OCI-LY7 (cell line): ENCODE measurements at regions not wholly inside any gene's neighbourhood (a gene's known extent, or its start where the extent isn't known, plus 50 kb on each side); places are given as distances from the start of the nearest gene placed in this dataset.

Experiments
- BruUV-seq: library from RNA; stranded (reverse); fragments of 400-500 nt; replicated peaks from 2 replicates; lab custom pipeline; 2021; lab: Mats Ljungman, UMichigan
- CTCF ChIA-PET: fragments of 300-600 bp; sonication (Branson Sonifier 250); formaldehyde crosslinking; loops from one replicate; lab custom pipeline; 2022; ENCODE audit warnings: antibody characterized with exemption; ENCODE audit not compliant: unreplicated experiment; lab: Charles Lee
- POLR2A ChIA-PET: fragments of 300-600 bp; sonication (Branson Sonifier 250); formaldehyde crosslinking; loops from one replicate; lab custom pipeline; 2022; ENCODE audit warnings: antibody characterized with exemption; lab: Charles Lee
- DNase-seq: peaks from one replicate; pipeline ENCODE4 v3.0.0-alpha.2; 2015; ENCODE audit warnings: low spot score
- H2AFZ ChIP-seq: fragments of 200-600 bp; sonication (generic), shearing (Covaris generic); 2 replicates; pipeline ENCODE4 v1.6.1; 2014; ENCODE audit warnings: mild to moderate bottlenecking, antibody characterized with exemption, low read length, moderate library complexity
- H3K27ac ChIP-seq: fragments of 200-600 bp; sonication (generic); 2 replicates; pipeline ENCODE4 v1.5.1; 2014; ENCODE audit warnings: mixed run types, low read depth, mild to moderate bottlenecking, moderate library complexity, low read length, inconsistent platforms; ENCODE audit not compliant: poor library complexity, severe bottlenecking
- H3K36me3 ChIP-seq: fragments of 200-600 bp; sonication (generic); 2 replicates; pipeline ENCODE4 v1.6.1; 2014; ENCODE audit warnings: mild to moderate bottlenecking, antibody characterized with exemption, low read length, moderate library complexity, mixed read lengths; ENCODE audit not compliant: insufficient read depth
- H3K4me1 ChIP-seq: fragments of 200-600 bp; sonication (generic); 2 replicates; pipeline ENCODE4 v1.5.1; 2014; ENCODE audit warnings: mild to moderate bottlenecking, low read length; ENCODE audit not compliant: insufficient read depth, poor library complexity, severe bottlenecking
- H3K4me2 ChIP-seq: fragments of 200-600 bp; sonication (generic); 2 replicates; pipeline ENCODE4 v1.6.1; 2014; ENCODE audit warnings: mild to moderate bottlenecking, low read length
- H3K4me3 ChIP-seq: fragments of 200-600 bp; sonication (generic); 2 replicates; pipeline ENCODE4 v1.5.1; 2014; ENCODE audit warnings: mild to moderate bottlenecking, low read depth, low read length; ENCODE audit not compliant: poor library complexity, severe bottlenecking
- H3K79me2 ChIP-seq: fragments of 200-600 bp; sonication (generic); 2 replicates; pipeline ENCODE4 v1.6.1; 2016; ENCODE audit warnings: low read depth, mild to moderate bottlenecking, low read length, moderate library complexity, mixed read lengths; ENCODE audit not compliant: insufficient read depth
- H3K9me2 ChIP-seq: fragments of 200-600 bp; sonication (generic); 2 replicates; pipeline ENCODE4 v1.6.1; 2016; ENCODE audit warnings: mild to moderate bottlenecking, low read length, mixed read lengths; ENCODE audit not compliant: insufficient read depth
- H3K9me3 ChIP-seq: fragments of 200-600 bp; sonication (generic); 2 replicates; pipeline ENCODE4 v1.6.1; 2014; ENCODE audit warnings: mild to moderate bottlenecking, mixed run types, low read length, mixed read lengths
- H4K20me1 ChIP-seq: fragments of 200-600 bp; sonication (generic); 2 replicates; pipeline ENCODE4 v1.6.1; 2014; ENCODE audit warnings: mild to moderate bottlenecking, antibody characterized with exemption, low read length, moderate library complexity, mixed read lengths; ENCODE audit not compliant: insufficient read depth
- EZH2phosphoT487 ChIP-seq: fragments of 200-600 bp; sonication (generic); IDR thresholded peaks from 2 replicates; pipeline ENCODE4 v1.6.1; 2018; ENCODE audit warnings: low read depth, borderline replicate concordance, mild to moderate bottlenecking, mixed run types, antibody characterized with exemption, low read length, moderate library complexity, mixed read lengths
- intact Hi-C: fragments of 100-400 bp; cut with micrococcal nuclease; formaldehyde crosslinking; loops from one replicate; pipeline ENCODE4 v1.10.0; 2022; ENCODE audit not compliant: unreplicated experiment
- TF ChIP-seq, protein P1 (sequence below): fragments of 200-600 bp; sonication (generic); conservative IDR thresholded peaks from 2 replicates; pipeline ENCODE4 v1.5.1; 2014; ENCODE audit warnings: mild to moderate bottlenecking, antibody characterized with exemption, low read length, moderate library complexity, mixed read lengths

DNA sequence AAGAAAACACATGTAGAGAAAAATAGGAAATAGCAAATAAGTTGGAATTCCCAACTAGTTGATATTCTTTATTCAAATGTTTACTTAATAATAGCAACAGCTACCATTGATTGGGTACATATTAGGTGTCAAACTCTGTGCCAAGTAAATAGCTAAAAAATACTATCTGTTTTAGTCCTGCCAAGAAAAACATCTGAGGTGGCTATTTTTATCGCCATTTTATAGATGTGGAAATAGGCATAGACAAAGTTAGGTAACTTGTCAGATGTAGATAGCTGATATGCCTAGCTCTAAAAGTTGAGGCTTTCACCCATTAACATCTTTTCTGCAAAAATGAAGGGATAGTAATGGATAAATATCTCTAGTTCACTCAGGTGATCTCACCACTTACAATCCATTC lies 549.2 kb upstream of the ID4 start:
- H3K9me2 ChIP-seq = no peaks in the 10 kb centered on the region
- no peaks in the 10 kb centered on the region for H3K4me1 ChIP-seq
- no peak overlapping the region for H3K27ac ChIP-seq
- no peaks in the 10 kb centered on the region for H4K20me1 ChIP-seq
- CTCF ChIA-PET = no interaction called here
- no TSS peak for BruUV-seq
- intact Hi-C loops = no loop called here
- DNase-seq = no peak
- H3K36me3 ChIP-seq = no peaks in the 10 kb centered on the region
- H2AFZ ChIP-seq = no peak overlapping the region
- H3K4me2 ChIP-seq = no peak overlapping the region
- POLR2A ChIA-PET = interaction anchor here (0.7 kb wide), 1 partner anchor 38 kb away, joined by 6 read pairs; no protein-coding TSS in a partner anchor
- H3K4me3 ChIP-seq = no peak overlapping the region
- H3K9me3 ChIP-seq = no peaks in the 10 kb centered on the region
- H3K79me2 ChIP-seq = no peaks in the 10 kb centered on the region
- no peak for TF ChIP-seq EZH2phosphoT487
- TF ChIP-seq, protein P1, sequence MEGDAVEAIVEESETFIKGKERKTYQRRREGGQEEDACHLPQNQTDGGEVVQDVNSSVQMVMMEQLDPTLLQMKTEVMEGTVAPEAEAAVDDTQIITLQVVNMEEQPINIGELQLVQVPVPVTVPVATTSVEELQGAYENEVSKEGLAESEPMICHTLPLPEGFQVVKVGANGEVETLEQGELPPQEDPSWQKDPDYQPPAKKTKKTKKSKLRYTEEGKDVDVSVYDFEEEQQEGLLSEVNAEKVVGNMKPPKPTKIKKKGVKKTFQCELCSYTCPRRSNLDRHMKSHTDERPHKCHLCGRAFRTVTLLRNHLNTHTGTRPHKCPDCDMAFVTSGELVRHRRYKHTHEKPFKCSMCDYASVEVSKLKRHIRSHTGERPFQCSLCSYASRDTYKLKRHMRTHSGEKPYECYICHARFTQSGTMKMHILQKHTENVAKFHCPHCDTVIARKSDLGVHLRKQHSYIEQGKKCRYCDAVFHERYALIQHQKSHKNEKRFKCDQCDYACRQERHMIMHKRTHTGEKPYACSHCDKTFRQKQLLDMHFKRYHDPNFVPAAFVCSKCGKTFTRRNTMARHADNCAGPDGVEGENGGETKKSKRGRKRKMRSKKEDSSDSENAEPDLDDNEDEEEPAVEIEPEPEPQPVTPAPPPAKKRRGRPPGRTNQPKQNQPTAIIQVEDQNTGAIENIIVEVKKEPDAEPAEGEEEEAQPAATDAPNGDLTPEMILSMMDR = no peak

DNA sequence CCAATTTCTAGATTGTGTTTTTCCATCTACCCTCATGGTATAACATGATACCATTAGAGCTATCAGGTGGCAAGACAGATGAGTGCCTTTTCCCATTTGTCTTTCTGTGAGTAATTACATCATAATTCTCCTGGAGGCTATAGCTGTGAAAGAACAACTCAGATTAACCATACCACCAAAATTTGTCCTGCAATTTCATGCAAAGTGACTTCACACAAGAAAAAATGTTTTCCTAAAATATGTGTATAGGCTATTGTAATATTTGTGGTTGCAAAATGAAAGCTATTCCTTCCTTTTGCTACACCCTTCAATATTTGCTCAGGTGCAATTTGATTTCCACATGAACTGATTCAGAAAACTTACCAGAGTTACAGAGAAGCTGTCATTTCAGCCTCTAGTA lies 547.7 kb upstream of the ID4 start:
- CTCF ChIA-PET = no interaction called here
- Histone ChIP-seq H3K9me3 (no peaks in the 10 kb centered on the region), H3K36me3 (no peaks in the 10 kb centered on the region), H3K27ac (no peak overlapping the region), H3K4me2 (no peak overlapping the region), H3K4me3 (no peak overlapping the region), H3K79me2 (no peaks in the 10 kb centered on the region), H4K20me1 (no peaks in the 10 kb centered on the region), H3K9me2 (no peaks in the 10 kb centered on the region), H2AFZ (no peak overlapping the region), H3K4me1 (no peaks in the 10 kb centered on the region)
- BruUV-seq = no TSS peak
- intact Hi-C loops = no loop called here
- POLR2A ChIA-PET = no interaction called here
- DNase-seq = no peak
- no peak for TF ChIP-seq EZH2phosphoT487
- TF ChIP-seq, protein P1 = no peak

DNA sequence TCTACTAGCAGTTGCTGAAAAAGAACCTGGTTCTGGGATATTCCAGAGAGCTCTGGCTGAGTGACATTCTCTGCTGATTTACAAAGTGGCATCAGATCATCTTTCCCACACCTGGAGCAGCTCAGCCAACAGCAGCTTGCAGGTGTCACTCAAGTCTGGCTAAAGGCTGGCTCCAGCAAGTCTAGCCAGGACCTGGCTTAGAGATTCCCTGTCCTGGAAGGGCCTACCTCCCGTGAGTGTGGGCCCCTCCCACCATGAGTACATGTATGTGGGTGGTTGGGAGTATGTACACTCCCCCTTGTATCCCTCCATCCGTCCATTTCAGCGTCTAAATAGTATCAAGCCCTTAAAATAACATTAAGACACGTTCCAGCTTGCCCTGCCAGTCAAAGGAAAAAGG lies 539.3 kb upstream of the ID4 start:
- H3K27ac ChIP-seq = no peak overlapping the region
- H3K9me2 ChIP-seq = no peaks in the 10 kb centered on the region
- no peaks in the 10 kb centered on the region for H4K20me1 ChIP-seq
- BruUV-seq = no TSS peak
- no peak overlapping the region for H3K4me3 ChIP-seq
- TF ChIP-seq EZH2phosphoT487 = no peak
- TF ChIP-seq, protein P1 = no peak
- intact Hi-C loops = no loop called here
- H3K4me1 ChIP-seq = no peaks in the 10 kb centered on the region
- no peak overlapping the region for H2AFZ ChIP-seq
- CTCF ChIA-PET = no interaction called here
- POLR2A ChIA-PET = interaction anchor here (0.7 kb wide), 1 partner anchor 368 kb away, joined by 3 read pairs; no protein-coding TSS in a partner anchor
- no peaks in the 10 kb centered on the region for H3K9me3 ChIP-seq
- no peak overlapping the region for H3K4me2 ChIP-seq
- DNase-seq = no peak
- no peaks in the 10 kb centered on the region for H3K36me3 ChIP-seq
- H3K79me2 ChIP-seq = no peaks in the 10 kb centered on the region
